GM18868 (cell line): ENCODE measurements at regions not wholly inside any gene's neighbourhood (a gene's known extent, or its start where the extent isn't known, plus 50 kb on each side); places are given as distances from the start of the nearest gene placed in this dataset.

Source experiments
- ATAC-seq: cut with Tn5 transposase; IDR thresholded peaks from one replicate; pipeline ENCODE4 v1.9.1; 2021; ENCODE audit warnings: mild to moderate bottlenecking, moderate library complexity; ENCODE audit not compliant: unreplicated experiment

DNA sequence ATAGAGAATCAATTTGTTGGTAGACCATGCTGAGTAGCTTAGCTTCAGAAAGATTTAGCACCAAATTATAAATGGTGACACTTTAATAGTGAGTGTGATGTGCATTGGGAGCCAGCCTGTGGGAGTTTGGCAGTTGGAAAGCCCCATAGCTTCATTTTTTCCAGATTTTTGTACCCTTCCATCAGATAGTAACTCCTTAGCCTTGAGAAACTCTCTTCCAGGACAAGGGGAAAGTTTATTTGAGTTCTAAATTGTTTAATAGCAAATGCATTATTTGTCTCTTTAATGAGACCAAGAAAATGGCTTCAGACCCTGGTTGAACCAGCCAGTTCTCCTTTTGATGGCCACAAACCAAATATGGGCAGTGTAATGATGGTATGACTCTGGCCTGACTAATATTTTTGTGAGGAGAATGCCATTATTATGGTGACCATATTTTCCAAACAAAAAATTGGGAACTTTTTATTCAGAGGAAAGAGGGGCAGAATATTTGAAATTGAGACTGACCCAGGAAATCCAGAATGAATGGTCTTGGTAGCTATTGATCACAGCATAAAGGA lies 49.8 kb downstream of the PLCE1 start:
- no peak for ATAC-seq

GRCh38 chr10:94046098-94046497 lies 52.4 kb downstream of the PLCE1 start:
- ATAC-seq: no peak

DNA sequence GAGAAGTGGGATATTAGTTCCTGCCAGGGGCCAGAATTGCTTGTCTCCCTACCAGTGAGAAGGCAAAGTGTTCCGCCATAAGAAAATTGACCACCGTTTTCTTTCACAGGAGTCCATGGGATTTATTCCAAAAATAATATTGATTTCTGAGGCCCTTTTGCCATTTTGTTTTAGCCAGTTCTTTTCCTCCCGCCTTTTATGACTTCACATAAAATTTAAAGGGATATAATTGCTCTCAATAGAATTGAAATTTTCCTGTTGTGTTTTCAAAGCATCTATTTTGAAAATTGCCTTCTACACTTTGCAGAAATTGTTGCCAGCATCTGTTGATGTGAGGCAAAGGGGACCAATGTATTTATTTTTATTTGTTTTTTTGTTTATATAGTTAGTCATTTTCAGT lies 53.6 kb downstream of the PLCE1 start:
- ATAC-seq: no peak

DNA sequence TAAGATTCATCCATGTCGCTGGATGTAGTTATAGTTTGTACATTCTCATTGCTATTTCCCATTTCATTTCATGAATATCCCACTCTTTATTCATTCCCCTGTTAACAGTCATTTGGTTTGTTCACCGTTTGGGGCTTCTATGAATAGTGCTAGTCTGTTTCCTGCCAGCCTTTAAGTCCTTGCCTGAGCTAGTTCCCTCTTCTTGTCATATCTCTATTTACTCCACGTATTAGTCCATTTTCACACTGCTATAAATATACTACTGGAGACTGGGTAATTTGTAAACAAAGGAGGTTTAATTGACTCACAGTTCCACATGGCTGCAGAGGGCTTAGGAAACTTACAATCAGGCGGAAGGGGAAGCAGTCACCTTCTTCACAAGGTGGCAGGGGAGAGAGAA lies 56.2 kb downstream of the PLCE1 start:
- ATAC-seq: no peak

DNA sequence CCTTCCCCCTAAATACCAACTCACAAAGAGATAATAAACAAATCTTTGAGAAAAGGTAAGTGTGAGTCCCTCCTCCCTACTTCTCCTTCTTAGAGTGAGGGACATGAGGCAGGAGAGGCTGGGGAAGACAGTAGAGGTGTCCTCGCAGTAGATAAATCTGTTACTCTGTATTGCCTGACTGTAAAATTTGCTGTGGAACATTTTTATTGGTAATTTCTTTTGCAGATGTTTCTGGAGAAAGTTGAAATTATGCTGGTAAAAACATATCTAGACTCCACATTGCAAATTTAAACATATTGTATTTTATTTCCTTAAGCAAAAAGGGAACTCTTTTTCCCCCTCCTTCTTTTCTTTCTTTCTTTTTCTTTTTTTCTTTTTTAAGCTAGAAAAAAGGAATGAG lies 58.5 kb downstream of the PLCE1 start:
- no peak for ATAC-seq

GRCh38 chr10:94052866-94053791 lies 59.4 kb downstream of the PLCE1 start:
- ATAC-seq: no peak

GRCh38 chr10:94059178-94059883 lies 65.6 kb downstream of the PLCE1 start:
- no peak for ATAC-seq

- ATAC-seq: no peak
These were observed 67.3 kb downstream of the PLCE1 start for GRCh38 chr10:94061026-94061425.

DNA sequence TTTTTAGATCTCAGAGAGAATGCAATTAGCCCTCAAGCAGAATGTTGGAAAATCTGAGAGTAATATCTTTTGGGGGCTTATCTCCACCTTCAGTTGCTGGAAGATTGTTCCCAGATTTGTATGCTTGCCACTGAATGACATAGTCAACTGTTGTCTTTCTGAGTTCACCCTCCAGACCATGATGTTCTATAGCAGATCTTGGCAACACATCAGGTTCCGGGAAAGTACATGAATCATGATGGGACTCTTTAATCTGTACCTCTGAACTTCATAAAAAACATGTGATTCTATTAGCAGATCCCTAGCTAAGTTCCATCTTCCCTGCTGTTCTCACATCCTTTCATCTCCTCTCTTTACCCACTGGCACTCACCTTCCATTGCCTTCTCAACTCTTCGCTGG lies 68.9 kb downstream of the PLCE1 start:
- ATAC-seq: no peak

- no peak for ATAC-seq
These were observed 71.6 kb downstream of the PLCE1 start for GRCh38 chr10:94065362-94065761.

GRCh38 chr10:94065787-94066186 lies 72.1 kb downstream of the PLCE1 start:
- ATAC-seq: no peak

DNA sequence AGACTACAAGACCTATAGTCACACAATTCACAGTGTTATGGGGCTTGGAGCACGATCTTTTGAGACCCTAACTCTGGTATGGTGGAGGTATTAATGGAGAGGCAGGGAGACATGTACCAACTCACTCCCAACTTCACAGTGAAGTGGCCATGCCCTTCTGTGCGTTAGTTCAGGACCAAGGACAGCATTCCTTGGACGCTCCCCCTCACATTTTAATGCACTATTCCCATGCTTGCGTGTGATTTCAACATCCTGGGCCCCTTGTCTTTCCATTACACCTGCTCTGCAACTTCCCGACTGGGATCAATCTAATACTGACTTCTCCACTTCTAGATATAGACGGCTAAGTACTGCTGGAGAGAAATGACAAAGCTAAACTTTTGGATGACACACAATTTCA lies 72.7 kb downstream of the PLCE1 start:
- ATAC-seq: no peak

- ATAC-seq: no peak
These were observed 76.2 kb downstream of the PLCE1 start for GRCh38 chr10:94069884-94070283.

DNA sequence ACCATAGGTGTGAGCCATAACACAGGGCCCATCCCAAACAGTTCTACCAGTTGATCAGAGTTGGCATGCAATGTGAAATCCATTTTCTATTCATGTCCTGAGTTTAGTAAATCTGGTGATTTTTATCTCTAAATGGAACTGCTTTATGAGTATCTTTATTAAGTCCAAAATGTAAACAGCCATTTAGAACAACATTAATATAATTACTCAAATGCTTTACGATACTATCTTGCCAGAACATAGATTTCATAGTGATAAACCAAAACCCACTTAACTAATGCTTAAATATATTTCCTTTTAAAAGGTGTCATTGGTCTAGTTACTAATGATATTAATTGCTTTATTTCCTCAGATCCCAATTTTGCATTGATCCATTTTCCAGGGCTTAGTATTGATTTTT lies 80.7 kb downstream of the PLCE1 start:
- ATAC-seq: no peak

DNA sequence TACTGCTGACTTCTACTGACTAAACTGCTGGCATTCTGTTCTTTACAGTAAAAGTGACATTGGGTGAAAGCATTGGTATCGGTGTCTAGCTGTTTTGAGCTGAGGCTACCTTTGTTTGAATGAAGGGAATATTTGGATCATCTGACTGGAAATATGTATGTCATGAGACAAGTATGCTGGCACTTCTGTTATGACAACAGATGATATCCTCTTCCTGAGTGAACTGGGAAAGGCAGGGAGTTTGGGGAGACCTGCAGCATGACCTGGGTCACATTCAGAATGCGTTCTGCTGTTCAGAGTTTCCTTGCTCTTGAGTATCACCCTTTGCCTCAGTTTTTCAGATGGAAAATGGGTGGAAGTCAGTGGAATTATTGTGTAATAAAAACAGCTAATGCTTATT lies 81.8 kb downstream of the PLCE1 start:
- no peak for ATAC-seq

DNA sequence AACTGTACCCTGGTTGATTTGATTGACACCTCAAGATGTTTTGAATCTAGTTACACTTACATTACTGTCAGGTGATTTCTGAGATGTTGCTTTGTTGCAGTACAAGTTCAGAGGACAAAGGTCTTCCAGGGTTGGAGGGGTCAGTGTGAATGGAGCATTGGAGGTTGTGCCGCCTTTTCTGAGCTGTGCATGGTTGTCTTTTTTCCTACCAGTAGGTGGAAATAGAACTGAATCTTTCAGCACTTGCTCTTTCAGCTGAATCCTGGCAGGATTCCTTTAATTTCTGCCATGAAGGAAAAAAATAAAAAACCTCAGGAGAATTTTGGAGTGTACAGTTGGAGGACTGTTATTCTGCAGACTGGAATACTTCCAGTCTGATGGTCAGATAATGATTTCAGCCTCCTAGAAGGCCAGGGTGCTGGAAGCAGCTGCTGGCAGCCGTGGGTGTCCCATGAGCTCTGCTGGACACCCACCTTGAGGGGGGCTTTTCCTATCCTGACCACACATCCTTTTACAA lies 82.7 kb downstream of the PLCE1 start:
- ATAC-seq: no peak

DNA sequence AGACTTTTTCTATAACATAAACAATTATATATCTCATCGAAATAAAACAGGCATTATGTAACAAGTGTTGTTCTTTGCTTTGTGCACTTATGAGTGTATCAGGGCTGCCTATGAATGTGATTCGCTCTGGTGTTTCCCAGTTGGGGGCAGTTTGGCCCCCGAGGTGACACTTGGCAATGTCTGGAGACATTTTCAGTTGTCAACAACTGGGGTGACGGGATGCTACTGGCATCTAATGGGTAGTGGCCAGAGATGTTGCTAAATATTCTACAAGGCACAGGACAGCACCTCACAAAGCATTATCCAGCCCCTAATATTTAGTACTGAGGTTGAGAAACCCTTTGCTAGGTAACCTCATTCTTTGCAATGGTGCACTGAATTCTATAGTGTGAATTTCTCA lies 83.3 kb downstream of the PLCE1 start:
- ATAC-seq: no peak

GRCh38 chr10:94080108-94080507 lies 86.4 kb downstream of the PLCE1 start:
- no peak for ATAC-seq

DNA sequence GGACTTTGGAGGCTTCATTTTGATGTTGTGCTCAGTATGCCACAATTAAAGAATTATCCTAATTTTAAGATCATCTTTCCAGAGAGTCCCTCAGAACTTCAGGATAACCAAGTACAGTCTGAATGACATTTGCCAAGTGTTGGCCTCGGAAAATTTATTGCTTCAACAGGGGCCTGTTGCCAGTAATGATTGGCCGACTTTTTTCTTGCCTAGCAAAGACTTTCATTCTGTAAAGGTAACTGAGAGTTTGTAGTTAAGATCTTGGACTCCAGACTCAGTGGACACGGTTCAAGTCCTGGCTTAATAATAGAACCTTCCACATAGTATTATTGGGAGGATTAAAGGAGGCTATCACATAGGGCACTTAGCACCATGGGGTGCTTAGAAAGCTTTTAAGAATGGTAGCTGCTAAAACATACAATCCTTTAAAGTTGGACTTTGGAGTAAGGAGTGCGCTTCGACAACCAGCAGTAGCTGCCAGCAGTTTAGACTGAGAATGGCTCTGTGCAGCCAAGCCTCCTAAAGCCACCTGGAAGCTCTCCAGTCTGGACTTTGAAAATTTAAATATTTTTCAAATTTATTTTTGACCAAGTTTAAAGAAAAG lies 90.0 kb downstream of the PLCE1 start:
- ATAC-seq: no peak

DNA sequence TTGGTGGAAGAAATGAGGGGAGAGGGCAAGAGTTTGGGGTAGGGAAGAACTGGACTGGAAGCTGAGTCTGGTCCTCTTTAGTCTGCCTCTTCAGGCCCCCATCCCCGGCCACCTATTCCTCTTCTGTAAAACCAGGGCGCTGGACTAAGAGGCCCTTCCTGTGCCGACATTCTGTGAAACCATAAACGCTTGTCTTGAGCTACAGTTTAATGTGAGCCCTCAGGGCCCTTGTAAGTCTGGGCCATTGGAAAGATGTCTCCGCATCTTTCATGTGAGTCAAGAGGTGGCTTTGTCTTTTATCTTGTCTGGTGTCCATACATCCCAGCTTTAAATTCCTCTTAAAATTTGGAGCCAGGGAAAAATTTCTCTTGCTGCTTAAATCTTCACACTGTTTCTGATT lies 90.6 kb downstream of the PLCE1 start:
- ATAC-seq: no peak

DNA sequence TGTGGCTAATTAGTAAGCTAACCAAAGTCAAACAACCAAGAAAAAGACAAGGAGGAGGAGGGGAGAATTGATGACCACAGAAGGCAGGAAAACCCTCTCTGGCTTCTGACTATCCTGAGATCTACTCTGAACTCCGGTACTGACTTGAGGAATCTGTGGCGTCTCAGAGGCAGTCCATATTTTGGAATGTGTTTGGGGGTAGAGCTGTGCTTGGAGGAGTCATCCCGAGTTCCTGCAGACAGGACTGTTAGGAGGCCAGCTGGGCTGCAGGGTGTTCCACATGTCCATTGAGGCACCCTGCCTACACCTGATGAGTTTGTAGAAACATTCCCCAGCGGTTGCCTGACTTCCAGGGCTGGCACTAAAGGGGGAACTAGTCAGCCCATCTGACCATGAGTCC lies 91.6 kb downstream of the PLCE1 start:
- no peak for ATAC-seq
